GM23338 (cell line): ENCODE measurements at regions not wholly inside any gene's neighbourhood (a gene's known extent, or its start where the extent isn't known, plus 50 kb on each side); places are given as distances from the start of the nearest gene placed in this dataset.

Experiments
- JUNB ChIP-seq: IDR thresholded peaks from one replicate; pipeline ENCODE4 v1.6.1; 2016; ENCODE audit warnings: antibody characterized with exemption; ENCODE audit not compliant: unreplicated experiment
- POLR2AphosphoS5 ChIP-seq: IDR thresholded peaks from 2 replicates; pipeline ENCODE4 v1.6.1; 2016; ENCODE audit warnings: antibody characterized with exemption, low read depth

- TF ChIP-seq POLR2AphosphoS5 (no peak), JUNB (no peak)
Observed at GRCh38 chr1:30353637-30354036, 369.7 kb downstream of the MATN1 start.
